ENCODE measurements at regions not wholly inside any gene's neighbourhood (a gene's known extent, or its start where the extent isn't known, plus 50 kb on each side); places are given as distances from the start of the nearest gene placed in this dataset.

- no peaks in the 10 kb centered on the region for H3K4me1 ChIP-seq (ENCODE audit: insufficient read depth, low read length)
- H3K27me3 ChIP-seq (ENCODE audit: insufficient read depth, low read length): no peaks in the 10 kb centered on the region
- no peaks in the 10 kb centered on the region for H3K9me3 ChIP-seq (ENCODE audit: low read depth, low read length)
- no peak overlapping the region for H3K4me3 ChIP-seq (ENCODE audit: low read length)
These were observed 324.8 kb downstream of the SMOC2 start for GRCh38 chr6:168765752-168766151.

- peaks cover 7% of the 10 kb centered on the region for H3K27me3 ChIP-seq (ENCODE audit: insufficient read depth, low read length)
- no peaks in the 10 kb centered on the region for H3K9me3 ChIP-seq (ENCODE audit: low read depth, low read length)
- H3K4me3 ChIP-seq (ENCODE audit: low read length): no peak overlapping the region
- no peaks in the 10 kb centered on the region for H3K4me1 ChIP-seq (ENCODE audit: insufficient read depth, low read length)
These were observed 315.1 kb downstream of the SMOC2 start for GRCh38 chr6:168756009-168756634.

- Histone ChIP-seq H3K9me3 (ENCODE audit: low read depth, low read length) (no peaks in the 10 kb centered on the region), H3K4me1 (ENCODE audit: insufficient read depth, low read length) (no peaks in the 10 kb centered on the region), H3K27me3 (ENCODE audit: insufficient read depth, low read length) (no peaks in the 10 kb centered on the region), H3K4me3 (ENCODE audit: low read length) (no peak overlapping the region)
These were observed 305.7 kb downstream of the SMOC2 start for GRCh38 chr6:168746643-168747042.

- Histone ChIP-seq H3K4me3 (ENCODE audit: low read length) (no peak overlapping the region), H3K4me1 (ENCODE audit: insufficient read depth, low read length) (no peaks in the 10 kb centered on the region), H3K9me3 (ENCODE audit: low read depth, low read length) (no peaks in the 10 kb centered on the region), H3K27me3 (ENCODE audit: insufficient read depth, low read length) (no peaks in the 10 kb centered on the region)
These were observed 305.0 kb downstream of the SMOC2 start for GRCh38 chr6:168746013-168746412.

GRCh38 chr6:168744861-168745260 lies 303.9 kb downstream of the SMOC2 start:
- Histone ChIP-seq H3K27me3 (ENCODE audit: insufficient read depth, low read length) (no peaks in the 10 kb centered on the region), H3K4me3 (ENCODE audit: low read length) (no peak overlapping the region), H3K9me3 (ENCODE audit: low read depth, low read length) (no peaks in the 10 kb centered on the region), H3K4me1 (ENCODE audit: insufficient read depth, low read length) (no peaks in the 10 kb centered on the region)

- H3K4me3 ChIP-seq (ENCODE audit: low read length): no peak overlapping the region
- no peaks in the 10 kb centered on the region for H3K27me3 ChIP-seq (ENCODE audit: insufficient read depth, low read length)
- H3K4me1 ChIP-seq (ENCODE audit: insufficient read depth, low read length): no peaks in the 10 kb centered on the region
- H3K9me3 ChIP-seq (ENCODE audit: low read depth, low read length): peaks cover 5% of the 10 kb centered on the region
These were observed 301.2 kb downstream of the SMOC2 start for GRCh38 chr6:168741942-168742782.

- Histone ChIP-seq H3K4me3 (ENCODE audit: low read length) (no peak overlapping the region), H3K27me3 (ENCODE audit: insufficient read depth, low read length) (no peaks in the 10 kb centered on the region)
These were observed 300.3 kb downstream of the SMOC2 start for GRCh38 chr6:168741305-168741704.

GRCh38 chr6:168739381-168739780 lies 298.4 kb downstream of the SMOC2 start:
- H3K9me3 ChIP-seq (ENCODE audit: low read depth, low read length): peaks cover 5% of the 10 kb centered on the region
- no peaks in the 10 kb centered on the region for H3K4me1 ChIP-seq (ENCODE audit: insufficient read depth, low read length)
- no peaks in the 10 kb centered on the region for H3K27me3 ChIP-seq (ENCODE audit: insufficient read depth, low read length)
- H3K4me3 ChIP-seq (ENCODE audit: low read length): no peak overlapping the region

More at GRCh38 chr6:168741305-168741704, 300.3 kb downstream of the SMOC2 start:
- Histone ChIP-seq H3K9me3 (ENCODE audit: low read depth, low read length) (peaks cover 5% of the 10 kb centered on the region), H3K4me1 (ENCODE audit: insufficient read depth, low read length) (no peaks in the 10 kb centered on the region)

GRCh38 chr6:168737481-168737880 lies 296.5 kb downstream of the SMOC2 start:
- Histone ChIP-seq H3K27me3 (ENCODE audit: insufficient read depth, low read length) (no peaks in the 10 kb centered on the region), H3K9me3 (ENCODE audit: low read depth, low read length) (peaks cover 5% of the 10 kb centered on the region), H3K4me3 (ENCODE audit: low read length) (no peak overlapping the region), H3K4me1 (ENCODE audit: insufficient read depth, low read length) (no peaks in the 10 kb centered on the region)

GRCh38 chr6:168737014-168737413 lies 296.0 kb downstream of the SMOC2 start:
- Histone ChIP-seq H3K4me3 (ENCODE audit: low read length) (no peak overlapping the region), H3K27me3 (ENCODE audit: insufficient read depth, low read length) (no peaks in the 10 kb centered on the region), H3K9me3 (ENCODE audit: low read depth, low read length) (peaks cover 5% of the 10 kb centered on the region), H3K4me1 (ENCODE audit: insufficient read depth, low read length) (no peaks in the 10 kb centered on the region)

GRCh38 chr6:168736039-168736438 lies 295.1 kb downstream of the SMOC2 start:
- no peaks in the 10 kb centered on the region for H3K27me3 ChIP-seq (ENCODE audit: insufficient read depth, low read length)
- no peak overlapping the region for H3K4me3 ChIP-seq (ENCODE audit: low read length)
- peaks cover 5% of the 10 kb centered on the region for H3K9me3 ChIP-seq (ENCODE audit: low read depth, low read length)
- H3K4me1 ChIP-seq (ENCODE audit: insufficient read depth, low read length): no peaks in the 10 kb centered on the region

GRCh38 chr6:168735268-168735949 lies 294.4 kb downstream of the SMOC2 start:
- Histone ChIP-seq H3K4me3 (ENCODE audit: low read length) (no peak overlapping the region), H3K4me1 (ENCODE audit: insufficient read depth, low read length) (no peaks in the 10 kb centered on the region), H3K27me3 (ENCODE audit: insufficient read depth, low read length) (no peaks in the 10 kb centered on the region), H3K9me3 (ENCODE audit: low read depth, low read length) (peaks cover 5% of the 10 kb centered on the region)

- Histone ChIP-seq H3K4me1 (ENCODE audit: insufficient read depth, low read length) (no peaks in the 10 kb centered on the region), H3K4me3 (ENCODE audit: low read length) (no peak overlapping the region), H3K27me3 (ENCODE audit: insufficient read depth, low read length) (no peaks in the 10 kb centered on the region), H3K9me3 (ENCODE audit: low read depth, low read length) (peaks cover 5% of the 10 kb centered on the region)
These were observed 293.5 kb downstream of the SMOC2 start for GRCh38 chr6:168734523-168734922.

GRCh38 chr6:168732676-168733075 lies 291.7 kb downstream of the SMOC2 start:
- Histone ChIP-seq H3K4me3 (ENCODE audit: low read length) (no peak overlapping the region), H3K4me1 (ENCODE audit: insufficient read depth, low read length) (no peaks in the 10 kb centered on the region), H3K27me3 (ENCODE audit: insufficient read depth, low read length) (no peaks in the 10 kb centered on the region), H3K9me3 (ENCODE audit: low read depth, low read length) (peaks cover 4% of the 10 kb centered on the region)

- no peaks in the 10 kb centered on the region for H3K27me3 ChIP-seq (ENCODE audit: insufficient read depth, low read length)
- H3K9me3 ChIP-seq (ENCODE audit: low read depth, low read length): no peaks in the 10 kb centered on the region
- no peak overlapping the region for H3K4me3 ChIP-seq (ENCODE audit: low read length)
- no peaks in the 10 kb centered on the region for H3K4me1 ChIP-seq (ENCODE audit: insufficient read depth, low read length)
These were observed 290.1 kb downstream of the SMOC2 start for GRCh38 chr6:168730931-168731716.

Measured in mononuclear cell (primary cell).